Smooth muscle cell of the brain vasculature (primary cell): ENCODE measurements at regions not wholly inside any gene's neighbourhood (a gene's known extent, or its start where the extent isn't known, plus 50 kb on each side); places are given as distances from the start of the nearest gene placed in this dataset.

Experiments
- DNase-seq: peaks from one replicate; pipeline ENCODE4 v3.0.0-alpha.2; 2012; ENCODE audit warnings: low read depth, low spot score

DNA sequence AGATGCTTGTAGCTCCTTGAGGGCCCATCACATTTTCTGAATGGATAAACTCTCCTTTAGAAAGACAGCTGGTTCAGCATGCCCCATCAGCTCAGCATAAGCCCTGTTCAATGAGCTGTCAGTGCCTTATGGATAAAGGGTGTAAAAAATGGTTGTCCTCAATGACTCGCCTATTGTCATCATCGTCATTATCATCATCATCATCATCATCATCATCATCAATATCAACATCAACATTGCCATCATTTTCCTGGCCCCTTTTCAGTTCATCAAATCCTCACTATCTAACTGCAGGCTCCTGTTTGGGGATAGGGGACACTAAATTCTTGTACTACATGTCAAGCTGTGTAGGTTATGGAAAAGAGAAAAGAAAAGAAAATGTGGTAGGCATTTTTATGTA lies 310.7 kb upstream of the MTNR1B start:
- no peak for DNase-seq

DNA sequence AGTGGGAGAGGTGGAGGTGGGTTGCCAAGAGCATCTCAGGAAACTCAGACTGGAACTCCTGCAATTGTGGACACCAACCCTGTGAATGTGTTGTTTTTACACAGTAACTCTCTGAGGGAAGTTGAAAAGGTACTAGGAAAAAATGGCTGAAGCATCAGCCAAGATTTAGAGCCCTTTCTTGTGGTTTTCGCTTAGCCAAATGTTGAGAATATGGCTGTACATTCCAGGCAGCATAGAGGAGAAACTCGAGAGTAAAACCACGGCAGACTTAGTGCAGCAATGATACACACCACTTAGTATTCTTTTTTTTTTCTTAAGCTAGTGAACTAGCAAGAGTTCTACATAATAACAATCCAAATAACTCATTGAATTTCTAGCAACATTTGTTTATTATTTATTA lies 309.7 kb upstream of the MTNR1B start:
- DNase-seq, result no peak

DNA sequence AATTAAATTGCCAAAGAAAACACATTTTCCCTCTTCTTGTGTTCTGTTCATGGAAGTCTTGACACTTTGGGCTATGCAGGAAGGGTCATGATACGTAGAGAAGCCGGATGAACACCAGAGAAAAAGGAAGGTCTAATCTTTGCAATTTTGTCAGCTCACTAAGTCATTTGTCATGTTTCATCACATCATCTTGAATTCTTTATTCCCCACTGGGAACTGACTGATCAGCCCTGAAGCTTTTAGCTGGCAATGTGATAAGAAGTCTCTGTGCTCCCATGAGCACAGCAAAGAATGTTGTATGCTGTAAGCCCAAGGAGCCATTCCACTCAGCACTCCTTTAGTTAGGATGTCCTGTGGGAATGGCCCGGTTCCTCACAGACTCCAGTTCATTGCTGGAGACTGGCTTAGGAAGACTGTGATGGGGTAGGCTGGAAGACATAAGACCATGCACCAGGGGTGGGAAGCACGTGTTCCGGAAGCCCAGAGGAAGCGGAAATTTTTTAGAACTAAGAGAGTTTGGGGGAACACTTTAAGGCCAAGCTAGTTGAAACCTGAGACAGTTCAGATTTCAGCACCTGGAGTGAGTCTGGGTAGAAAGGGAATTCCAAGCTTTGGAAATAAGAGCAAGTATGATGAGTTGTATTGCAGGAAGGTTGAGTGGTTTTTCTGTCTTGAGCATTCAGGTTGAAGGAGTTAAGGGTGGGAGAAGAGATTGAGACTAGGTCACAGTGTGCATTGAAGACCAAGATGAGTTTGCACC lies 306.7 kb upstream of the MTNR1B start:
- no peak for DNase-seq

DNA sequence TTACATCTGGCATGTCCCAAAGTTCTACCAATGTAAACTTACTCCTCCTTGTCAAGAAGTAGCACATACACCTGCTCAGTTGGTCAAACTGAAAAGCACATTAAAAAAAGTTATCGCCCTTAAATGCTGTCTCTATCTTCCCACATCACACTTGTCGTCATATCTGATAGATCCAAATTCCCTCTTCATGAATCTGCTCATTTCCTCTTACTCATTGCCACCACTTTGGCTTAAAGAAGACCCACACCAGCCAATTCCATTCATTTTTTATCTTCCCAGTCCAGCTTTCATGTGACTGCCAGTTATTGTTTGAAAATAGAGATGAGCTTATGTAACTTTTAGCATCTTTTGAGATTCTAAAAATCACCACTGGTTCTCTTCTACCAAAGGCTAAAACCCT lies 305.9 kb upstream of the MTNR1B start:
- DNase-seq, result no peak

DNA sequence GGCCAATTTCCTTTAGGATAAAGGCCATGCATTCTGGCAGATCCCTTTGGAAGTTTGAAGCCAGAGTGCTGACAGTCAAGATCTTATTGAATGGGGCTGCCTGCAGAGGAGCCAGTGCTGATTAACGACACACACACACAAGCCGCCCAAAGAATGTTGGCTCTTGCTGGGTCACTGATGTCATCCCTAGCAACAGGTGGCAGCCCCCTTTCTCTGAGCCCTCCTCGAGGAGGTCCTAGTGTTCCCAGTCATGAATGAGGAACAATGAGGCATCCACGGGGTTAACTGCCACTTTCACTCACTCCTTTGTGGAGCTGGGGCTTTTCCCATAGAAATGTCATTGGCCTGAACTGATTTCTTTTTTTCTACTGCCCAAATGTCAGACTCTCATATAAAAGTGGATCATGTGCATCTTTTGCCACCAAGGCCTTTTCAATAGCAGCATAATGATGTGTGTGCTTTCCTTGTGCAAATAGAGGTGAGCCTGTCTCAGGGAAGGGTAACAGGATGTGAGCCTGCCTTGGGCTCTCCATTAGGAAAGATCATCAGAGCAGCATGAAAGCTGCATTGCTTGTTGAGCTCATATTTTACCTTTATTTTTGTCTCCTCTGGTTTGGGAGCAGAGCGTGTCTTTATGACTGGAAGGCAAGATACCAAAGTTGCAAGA lies 301.8 kb upstream of the MTNR1B start:
- DNase-seq, result no peak

DNA sequence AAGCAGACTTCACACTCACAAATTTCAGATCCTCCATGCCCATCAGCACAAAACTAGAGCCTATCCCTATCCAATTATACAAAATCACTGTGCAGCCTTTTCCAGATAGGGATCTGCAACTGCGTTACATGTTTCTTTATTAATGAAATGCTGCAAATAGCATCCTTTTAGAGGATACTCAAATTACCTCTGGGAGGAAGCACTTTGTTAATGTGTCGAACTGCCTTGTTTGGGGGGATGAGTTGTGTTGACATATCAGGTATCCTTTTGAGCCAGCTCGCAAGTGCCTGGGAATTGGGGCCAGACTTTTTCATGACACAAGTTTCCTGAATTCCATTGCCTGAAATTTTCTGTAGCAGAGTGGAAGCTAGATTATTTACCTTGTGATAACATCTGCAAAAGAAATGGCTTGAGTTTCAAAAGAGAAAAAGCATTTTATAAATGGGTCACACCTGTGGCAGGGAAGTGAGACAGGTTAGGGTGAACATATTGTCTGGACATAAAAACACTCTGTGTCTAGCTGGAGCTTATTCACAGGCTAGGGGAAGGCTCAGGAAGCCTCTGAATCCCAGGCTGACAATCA lies 299.1 kb upstream of the MTNR1B start:
- DNase-seq, result no peak

DNA sequence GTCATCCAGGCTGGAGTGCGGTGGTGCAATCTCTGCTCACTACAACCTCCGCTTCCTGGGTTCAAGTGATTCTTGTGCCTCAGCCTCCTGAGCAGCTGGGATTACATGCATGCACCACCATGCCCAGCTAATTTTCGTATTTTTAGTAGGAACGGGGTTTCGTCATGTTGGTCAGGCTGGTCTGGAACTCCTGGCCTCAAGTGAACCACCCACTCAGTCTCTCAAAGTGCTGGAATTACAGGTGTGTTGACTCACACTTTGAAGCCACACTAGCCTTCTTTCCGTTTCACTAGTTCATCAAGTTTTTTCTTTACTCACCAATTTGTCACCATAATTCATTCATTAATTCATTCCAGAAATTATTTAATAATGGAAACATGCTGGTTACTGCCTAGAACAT lies 298.4 kb upstream of the MTNR1B start:
- DNase-seq, result no peak

DNA sequence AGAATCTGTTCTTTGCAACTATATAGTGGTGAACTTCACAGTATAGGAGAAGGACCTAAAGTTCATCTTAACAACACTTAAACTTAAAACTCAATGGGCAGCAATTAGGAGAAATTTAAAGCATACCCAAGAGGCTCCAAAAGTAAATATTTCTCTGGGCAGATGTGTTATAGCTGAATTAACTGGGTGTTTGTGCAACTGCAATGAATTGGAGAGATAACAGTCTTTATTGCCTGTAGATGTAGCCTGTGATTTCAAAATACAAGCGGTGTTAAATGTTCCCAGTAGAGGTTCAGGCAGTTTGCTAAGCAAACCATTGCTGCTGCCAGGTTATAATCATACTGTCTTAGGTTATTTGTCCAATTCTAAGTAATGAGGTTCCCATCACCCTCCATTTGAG lies 294.1 kb upstream of the MTNR1B start:
- no peak for DNase-seq

DNA sequence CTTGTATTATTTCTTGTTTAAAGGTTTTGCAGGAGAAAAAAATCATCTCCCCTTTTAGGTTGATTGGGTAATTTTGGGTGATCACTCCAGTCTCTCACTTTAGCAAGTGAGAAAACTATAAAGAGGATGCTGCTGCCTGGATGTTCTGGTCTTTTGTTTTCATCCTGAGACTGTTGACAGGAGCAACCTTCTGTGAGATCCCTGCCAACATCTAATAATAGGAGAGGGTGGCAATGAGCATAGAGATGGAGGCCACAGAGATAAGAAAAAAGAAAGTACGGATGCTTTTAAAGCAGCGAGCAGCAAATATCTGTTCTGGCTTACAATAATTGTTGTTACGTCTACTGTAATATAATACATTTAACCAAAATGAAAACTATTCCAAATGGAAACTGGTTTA lies 293.6 kb upstream of the MTNR1B start:
- DNase-seq, result no peak

DNA sequence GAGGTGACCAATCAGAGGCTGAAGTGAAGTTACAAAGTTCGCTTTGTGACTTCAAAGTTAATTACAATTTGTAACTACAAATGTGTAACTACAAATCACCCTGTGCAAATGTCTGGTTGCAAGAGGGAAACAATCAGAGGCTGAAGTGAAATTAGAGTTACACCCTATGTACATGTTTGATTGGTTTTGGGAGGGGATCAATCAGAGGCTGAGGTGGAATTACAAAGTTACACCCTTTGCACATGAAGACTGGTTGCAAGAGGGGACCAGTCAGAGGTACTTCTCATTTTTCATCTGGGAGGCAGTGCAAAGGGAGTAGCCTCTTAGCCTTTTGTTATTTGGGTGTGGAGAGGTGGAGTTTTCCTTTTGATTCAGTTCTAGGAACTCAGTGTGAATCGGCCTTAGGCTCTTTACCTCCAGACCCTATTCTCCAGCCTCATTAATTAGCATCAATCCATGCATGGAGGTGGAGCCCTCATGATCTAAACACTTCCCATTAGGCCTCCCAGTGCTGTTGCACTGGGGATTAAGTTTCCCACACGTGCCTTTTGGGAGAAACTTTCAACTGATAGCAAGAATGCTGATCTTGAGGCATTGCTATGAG lies 291.3 kb upstream of the MTNR1B start:
- no peak for DNase-seq

DNA sequence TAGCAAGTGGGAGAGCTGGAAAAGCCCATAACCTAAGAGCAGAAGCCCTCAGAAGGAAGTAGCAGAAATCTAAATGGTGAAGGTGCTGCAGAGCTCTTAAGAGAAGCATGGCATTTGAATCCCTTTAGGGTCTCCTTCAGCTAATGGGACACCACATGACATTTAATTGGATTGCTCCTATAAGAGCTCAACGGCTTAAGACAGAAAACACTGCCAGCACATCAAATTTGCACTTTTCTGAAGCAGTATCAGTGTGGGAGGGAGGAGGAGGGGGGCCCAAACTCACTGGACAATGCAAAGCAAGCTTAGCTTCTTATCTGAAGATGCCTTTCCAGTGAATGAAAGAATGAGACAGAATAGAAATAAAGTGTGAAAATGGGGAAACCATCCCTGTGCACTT lies 287.9 kb upstream of the MTNR1B start:
- DNase-seq, result no peak

DNA sequence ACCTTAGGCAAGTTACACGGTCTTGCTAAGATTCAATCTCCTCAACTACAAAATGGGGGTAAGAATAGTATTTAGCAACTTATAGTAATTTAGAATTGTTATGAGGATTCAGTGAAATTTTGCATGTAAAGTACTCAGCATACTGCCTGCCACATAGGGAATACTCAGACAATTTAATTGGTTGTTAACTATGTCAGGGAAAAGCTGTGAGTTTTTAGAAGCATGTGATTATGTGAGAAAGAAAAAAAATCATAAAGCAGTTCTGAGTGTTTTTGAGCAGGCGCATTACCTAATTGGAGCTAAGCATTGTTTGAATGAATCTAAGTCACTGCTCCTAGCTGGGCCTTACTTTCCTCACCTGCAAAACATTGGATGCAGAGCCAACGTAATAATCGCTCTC lies 287.3 kb upstream of the MTNR1B start:
- no peak for DNase-seq

DNA sequence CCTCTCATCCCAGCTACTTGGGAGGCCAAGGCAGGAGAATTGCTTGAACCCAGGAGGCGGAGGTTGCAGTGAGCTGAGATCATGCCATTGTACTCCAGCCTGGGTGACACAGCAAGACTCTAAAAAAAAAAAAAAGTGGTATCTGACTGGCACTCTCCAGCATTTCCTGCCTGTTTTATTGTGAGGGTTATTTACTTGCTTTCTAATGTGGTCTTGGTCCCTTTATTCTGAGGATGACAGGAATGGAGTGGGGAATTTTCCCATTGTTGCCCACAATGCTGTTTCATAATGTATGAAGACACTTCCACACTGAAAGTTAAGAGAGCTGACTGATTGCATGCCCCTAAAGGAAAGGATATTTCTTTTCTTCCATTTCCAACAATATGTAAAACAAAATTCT lies 286.5 kb upstream of the MTNR1B start:
- DNase-seq, result no peak

DNA sequence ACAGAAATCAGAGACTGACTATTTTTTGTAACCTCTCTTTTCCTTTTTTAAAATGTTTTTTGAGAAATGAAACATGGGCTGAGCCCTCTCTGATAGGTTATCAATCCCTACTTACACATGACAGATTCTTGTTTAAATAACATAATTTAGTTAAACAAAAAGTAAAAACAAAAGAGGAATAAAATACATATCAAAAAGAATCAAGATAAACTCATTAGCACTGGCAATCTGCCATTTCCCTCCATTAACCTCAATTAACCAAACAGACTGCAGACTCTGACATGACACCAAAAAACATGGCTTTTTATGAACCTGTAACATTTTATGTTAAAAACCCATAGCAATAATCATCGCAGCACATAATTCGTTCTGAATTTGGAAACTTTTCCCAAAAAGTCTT lies 284.4 kb upstream of the MTNR1B start:
- no peak for DNase-seq

DNA sequence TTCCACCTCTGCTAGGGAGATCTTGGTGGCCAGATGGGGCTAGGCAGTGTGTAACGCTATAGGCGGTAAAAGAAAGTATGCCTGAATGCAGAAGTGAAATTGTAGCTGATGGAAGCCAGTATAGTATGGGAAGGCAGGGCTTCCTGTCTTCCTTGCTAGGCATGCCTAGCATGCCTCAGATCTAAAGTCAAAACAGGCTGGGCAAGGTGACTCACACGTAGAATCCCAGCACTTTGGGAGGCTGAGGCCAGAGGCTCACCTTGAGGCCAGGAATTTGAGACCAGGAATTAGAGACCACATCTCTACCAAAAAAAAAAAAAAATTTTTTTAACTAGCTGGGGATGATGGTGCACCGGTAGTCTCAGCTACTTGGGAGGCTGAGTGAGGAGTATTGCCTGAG lies 281.7 kb upstream of the MTNR1B start:
- DNase-seq, result no peak

DNA sequence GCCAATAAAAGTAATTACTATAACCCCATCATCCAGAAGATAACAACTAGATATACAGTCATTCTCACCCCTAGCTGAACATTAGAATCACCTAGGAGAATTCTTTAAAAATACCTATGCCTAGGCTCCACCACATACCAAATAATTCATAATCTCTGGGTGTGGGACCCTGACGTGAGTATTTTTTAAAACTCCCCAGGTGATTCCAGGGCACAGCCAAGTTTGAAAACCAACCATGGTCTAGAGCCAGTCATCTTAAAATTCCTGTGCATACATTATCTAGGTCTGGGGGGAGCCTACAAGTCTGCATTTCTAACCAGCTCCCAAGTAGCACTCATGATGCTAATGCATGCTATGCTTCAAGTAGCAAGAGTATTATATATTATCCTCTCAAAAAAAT lies 281.0 kb upstream of the MTNR1B start:
- no peak for DNase-seq

DNA sequence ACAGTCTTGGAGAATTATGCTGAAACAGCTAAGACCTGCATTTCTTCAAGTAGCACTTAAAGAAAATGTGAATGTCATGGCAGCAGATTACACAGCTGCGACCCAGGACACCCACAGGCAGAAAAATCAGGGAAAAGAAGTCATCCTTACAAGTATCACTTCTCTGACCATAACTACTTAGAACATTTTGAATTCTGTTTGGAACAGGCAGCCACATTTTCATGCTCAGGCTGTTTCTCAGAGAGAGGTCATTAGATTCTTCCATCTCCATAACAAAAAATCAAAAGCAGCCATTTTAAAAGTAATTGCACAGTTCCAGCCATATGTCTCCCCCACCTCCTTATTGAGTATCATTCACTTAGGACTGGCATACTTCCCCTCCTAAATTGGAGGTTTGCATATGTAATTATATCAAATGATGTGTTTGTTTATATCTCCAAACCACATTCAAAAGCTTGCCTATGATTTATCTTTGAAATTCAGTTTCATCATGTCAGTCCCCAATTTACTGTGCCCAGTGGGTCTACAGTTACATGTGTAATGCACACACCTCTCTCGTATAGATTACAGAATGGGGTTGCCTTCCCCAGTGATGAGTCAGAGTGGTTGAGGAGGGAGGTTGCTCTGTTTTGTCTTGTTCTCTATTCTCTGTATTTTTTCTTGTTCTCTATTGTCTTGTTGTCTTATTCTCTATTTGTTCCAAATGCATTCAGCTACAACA lies 276.5 kb upstream of the MTNR1B start:
- no peak for DNase-seq

DNA sequence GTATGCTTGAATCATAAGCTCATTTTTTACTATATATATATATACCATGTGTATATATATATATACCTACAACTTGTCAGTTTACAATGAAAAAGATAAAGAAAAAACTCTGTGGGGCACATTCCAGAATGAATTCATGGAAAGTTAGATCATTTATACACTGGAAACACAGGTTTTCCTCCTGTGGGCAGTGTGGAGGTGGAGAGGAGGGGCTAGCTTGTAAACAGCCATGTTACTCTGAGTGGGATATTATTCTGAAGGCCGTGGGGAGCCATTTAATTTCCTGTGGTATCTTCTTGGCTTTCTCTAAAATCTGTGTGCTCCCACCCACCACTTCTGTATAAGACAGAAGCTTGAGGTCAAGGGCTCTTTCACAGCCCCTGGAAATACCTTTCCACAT lies 273.4 kb upstream of the MTNR1B start:
- no peak for DNase-seq

DNA sequence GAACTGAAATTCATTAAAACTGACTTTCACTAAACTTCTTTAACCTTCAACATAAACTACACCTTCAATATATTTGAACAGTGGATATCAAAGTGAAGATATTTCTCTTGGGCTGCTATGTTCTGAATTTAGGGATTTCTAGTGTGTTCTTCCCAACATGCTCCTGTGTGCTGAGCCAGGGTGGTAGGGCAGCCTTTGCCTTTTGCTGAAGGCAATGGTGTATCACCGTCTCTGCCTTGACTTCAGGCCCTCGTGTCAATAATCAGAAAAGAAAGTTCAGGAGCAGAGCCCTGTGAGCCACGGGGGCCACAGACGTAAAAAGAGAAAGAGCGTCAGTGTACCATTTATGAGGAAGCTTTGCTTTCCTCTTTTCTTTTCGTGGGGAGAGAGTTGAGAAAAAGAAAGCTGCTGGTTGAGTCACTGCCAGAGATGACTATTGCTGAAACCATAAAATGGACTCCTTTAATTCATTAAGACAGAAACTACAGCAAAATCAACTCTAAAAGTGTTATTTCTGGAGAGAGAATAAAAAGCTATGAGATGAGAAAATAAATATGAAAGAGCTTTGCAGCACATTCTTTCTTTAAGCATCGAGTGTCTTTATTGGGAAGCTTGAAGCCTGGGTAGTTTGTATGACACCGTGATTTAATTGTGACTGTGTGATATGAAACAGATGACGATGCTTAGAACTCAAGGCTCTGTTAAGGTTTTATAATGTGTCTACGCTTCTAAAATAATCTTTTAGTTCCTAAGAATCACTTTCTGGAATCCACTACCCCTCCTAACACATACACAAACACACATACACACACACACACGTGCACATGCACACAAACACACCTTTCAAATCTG lies 271.8 kb upstream of the MTNR1B start:
- no peak for DNase-seq

DNA sequence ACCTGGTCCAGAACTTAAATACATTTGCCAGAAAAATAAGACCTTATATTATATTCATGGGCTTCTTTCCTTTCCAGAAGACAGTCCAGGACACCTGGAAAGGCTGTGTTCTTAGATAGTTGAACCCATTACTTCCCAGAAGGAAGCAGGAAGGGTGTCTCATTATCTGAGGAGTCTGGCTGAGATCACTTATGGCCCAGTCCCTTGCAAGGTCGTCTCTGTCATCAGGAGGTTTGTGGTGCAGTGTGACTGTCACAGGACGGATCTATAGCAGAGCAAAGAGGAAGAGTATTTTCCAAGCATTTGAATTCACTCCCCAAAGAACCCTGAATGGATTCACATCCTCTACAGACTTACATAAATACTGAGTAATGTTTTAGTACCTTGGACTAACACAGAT lies 270.7 kb upstream of the MTNR1B start:
- no peak for DNase-seq
